HepG2 (cell line): ENCODE measurements at regions not wholly inside any gene's neighbourhood (a gene's known extent, or its start where the extent isn't known, plus 50 kb on each side); places are given as distances from the start of the nearest gene placed in this dataset.
A peak's percentile ranks its signal among the peaks of the same experiment; 100 is the strongest.

Source experiments
- ATAC-seq: fragments of 200-7000 bp; cut with Tn5 transposase; 3 replicates; pipeline ENCODE4 v1.9.1; 2020; ENCODE audit warnings: mild to moderate bottlenecking, moderate library complexity
- BruUV-seq: library from RNA; stranded (reverse); fragments of 400-500 nt; replicated peaks from 2 replicates; lab custom pipeline; 2021; lab: Mats Ljungman, UMichigan
- CTCF ChIA-PET: fragments of 300-600 bp; formaldehyde crosslinking; extraction: SDS; loops from one replicate; lab custom pipeline; 2021; ENCODE audit warnings: low total read pairs, inconsistent platforms, low intra/inter-chr PET ratio; lab: Yijun Ruan, JAX
- POLR2A ChIA-PET: fragments of 350-600 bp; sonication (Branson Sonifier 250); formaldehyde crosslinking; loops from one replicate; lab custom pipeline; 2020; ENCODE audit warnings: antibody characterized with exemption, inconsistent platforms; lab: Yijun Ruan, JAX
- DNase-seq: peaks from one replicate; pipeline ENCODE4 v3.0.0-alpha.2; 2015; ENCODE audit warnings: low spot score
- FAIRE-seq: peaks from 3 replicates; lab custom pipeline; 2011; peaks lifted over from hg19 to GRCh38; lab: Jason Lieb, UNC
- H2AFZ ChIP-seq: one replicate; pipeline ENCODE4 v1.6.1; 2011; ENCODE audit warnings: low read length, inconsistent platforms
- H3K27ac ChIP-seq: fragments of 300-600 bp; 3 replicates; pipeline ENCODE4 v1.8.0; 2011; ENCODE audit warnings: mixed run types, mild to moderate bottlenecking, mixed read lengths, low read length, inconsistent platforms; ENCODE audit not compliant: insufficient read depth; ENCODE audit errors: extremely low read length
- H3K27me3 ChIP-seq, 2 experiments: fragments of 200-600 bp in 1 of 2; 2 replicates in 1 of 2; 3 replicates in 1 of 2; pipeline versions ENCODE4 v1.6.0 to v1.8.0; 2011; ENCODE audit warnings: low read length in 2 of 2, mild to moderate bottlenecking in 2 of 2, moderate library complexity in 2 of 2, inconsistent platforms in 1 of 2; ENCODE audit not compliant: insufficient read depth in 2 of 2, control insufficient read depth in 1 of 2
- H3K36me3 ChIP-seq, 2 experiments: fragments of 200-600 bp in 1 of 2; replicated peaks in 1 of 2; 2 replicates in 1 of 2; 3 replicates in 1 of 2; pipeline versions ENCODE4 v1.5.1 to v1.8.0; 2011; ENCODE audit warnings: low read length in 2 of 2, inconsistent platforms in 1 of 2; ENCODE audit not compliant: insufficient read depth in 2 of 2, control insufficient read depth in 1 of 2
- H3K4me1 ChIP-seq: 2 replicates; pipeline ENCODE4 v1.5.1; 2012; ENCODE audit warnings: low read length, inconsistent platforms; ENCODE audit not compliant: insufficient read depth
- H3K4me2 ChIP-seq: 2 replicates; pipeline ENCODE4 v1.6.0; 2011; ENCODE audit warnings: low read depth, low read length, inconsistent platforms
- H3K4me3 ChIP-seq, 3 experiments: fragments of 200-600 bp in 1 of 3; sonication (generic), shearing (Covaris generic) in 1 of 3; replicated peaks in 1 of 3; 2 replicates each; pipeline ENCODE4 v1.5.1; 2011 to 2016; ENCODE audit warnings: low read length in 3 of 3, inconsistent platforms in 2 of 3, low read depth in 2 of 3, mild to moderate bottlenecking in 2 of 3, control low read depth in 1 of 3, mixed read lengths in 1 of 3; ENCODE audit not compliant: insufficient read depth in 1 of 3
- H3K79me2 ChIP-seq: one replicate; pipeline ENCODE4 v1.6.1; 2011; ENCODE audit warnings: low read length, inconsistent platforms; ENCODE audit not compliant: insufficient read depth
- H3K9ac ChIP-seq: 2 replicates; pipeline ENCODE4 v1.6.0; 2011; ENCODE audit warnings: mild to moderate bottlenecking, low read depth, low read length, inconsistent platforms; ENCODE audit not compliant: insufficient read depth
- H3K9me3 ChIP-seq: 2 replicates; pipeline ENCODE4 v1.5.1; 2012; ENCODE audit warnings: mild to moderate bottlenecking, low read length
- H4K20me1 ChIP-seq: 2 replicates; pipeline ENCODE4 v1.6.0; 2011; ENCODE audit warnings: inconsistent platforms, mild to moderate bottlenecking, low read length, moderate library complexity; ENCODE audit not compliant: insufficient read depth
- FOXJ3 ChIP-seq: sonication (generic); formaldehyde crosslinking; IDR thresholded peaks from 2 replicates; pipeline ENCODE4 v1.4.0; 2020; ENCODE audit warnings: missing genetic modification reagents, mild to moderate bottlenecking, borderline replicate concordance
- FOXP1 ChIP-seq, 2 experiments: fragments of 450-650 bp in 1 of 2; IDR thresholded peaks; 2 replicates each; pipeline ENCODE4 v1.6.1; 2017 to 2018; ENCODE audit warnings: antibody characterized with exemption in 1 of 2
- HOXD1 ChIP-seq: sonication (generic); formaldehyde crosslinking; IDR thresholded peaks from 2 replicates; pipeline ENCODE4 v1.5.0; 2020; ENCODE audit warnings: missing genetic modification reagents
- KLF11 ChIP-seq: IDR thresholded peaks from 2 replicates; pipeline ENCODE4 v1.6.1; 2016; ENCODE audit warnings: missing compliant biosample characterization
- KMT2B ChIP-seq: IDR thresholded peaks from 2 replicates; pipeline ENCODE4 v1.6.1; 2016; ENCODE audit warnings: missing genetic modification reagents, missing compliant biosample characterization
- MXD4 ChIP-seq: IDR thresholded peaks from 2 replicates; pipeline ENCODE4 v1.6.1; 2016; ENCODE audit warnings: mild to moderate bottlenecking, missing biosample characterization, missing genetic modification reagents
- TCF7L2 ChIP-seq: IDR thresholded peaks from 2 replicates; pipeline ENCODE4 v1.6.1; 2011; ENCODE audit warnings: mild to moderate bottlenecking, low read depth, low read length, moderate library complexity
- ZC3H4 ChIP-seq: sonication (generic); formaldehyde crosslinking; IDR thresholded peaks from 2 replicates; pipeline ENCODE4 v1.4.0; 2020; ENCODE audit warnings: missing genetic modification reagents, borderline replicate concordance
- ZNF292 ChIP-seq: sonication (generic); formaldehyde crosslinking; IDR thresholded peaks from 2 replicates; pipeline ENCODE4 v1.8.1; 2022; ENCODE audit warnings: mild to moderate bottlenecking, low read depth, missing genetic modification reagents, borderline replicate concordance
- ZNF713 ChIP-seq: sonication (generic); formaldehyde crosslinking; IDR thresholded peaks from 2 replicates; pipeline ENCODE4 v1.4.0; 2020; ENCODE audit warnings: mild to moderate bottlenecking, missing genetic modification reagents
- in situ Hi-C: cut with HindIII; loops from 2 replicates; pipeline ENCODE4 v1.10.0; 2017; ENCODE audit warnings: low pct_unique_long_range_greater_than_20kb; ENCODE audit not compliant: extremely low pct_ligation_motif_present
- intact Hi-C: fragments of 100-400 bp; cut with micrococcal nuclease; formaldehyde crosslinking; loops from one replicate; pipeline ENCODE4 v1.10.0; 2022; ENCODE audit not compliant: unreplicated experiment
- TF ChIP-seq, protein P1 (sequence below): sonication (generic); formaldehyde crosslinking; IDR thresholded peaks from 2 replicates; pipeline ENCODE4 v1.4.0; 2020; ENCODE audit warnings: missing genetic modification reagents
- TF ChIP-seq, protein P2 (sequence below): IDR thresholded peaks from 2 replicates; pipeline ENCODE4 v1.6.1; 2012; ENCODE audit warnings: low read length, improper control_type of control experiment
- TF ChIP-seq, protein P3 (sequence below): IDR thresholded peaks from 2 replicates; pipeline ENCODE4 v1.6.1; 2018; ENCODE audit warnings: missing genetic modification reagents, mild to moderate bottlenecking, missing compliant biosample characterization
- TF ChIP-seq, protein P4 (sequence below): sonication (generic); formaldehyde crosslinking; IDR thresholded peaks from 2 replicates; pipeline ENCODE4 v1.4.0; 2020; ENCODE audit warnings: low read depth, missing genetic modification reagents

DNA sequence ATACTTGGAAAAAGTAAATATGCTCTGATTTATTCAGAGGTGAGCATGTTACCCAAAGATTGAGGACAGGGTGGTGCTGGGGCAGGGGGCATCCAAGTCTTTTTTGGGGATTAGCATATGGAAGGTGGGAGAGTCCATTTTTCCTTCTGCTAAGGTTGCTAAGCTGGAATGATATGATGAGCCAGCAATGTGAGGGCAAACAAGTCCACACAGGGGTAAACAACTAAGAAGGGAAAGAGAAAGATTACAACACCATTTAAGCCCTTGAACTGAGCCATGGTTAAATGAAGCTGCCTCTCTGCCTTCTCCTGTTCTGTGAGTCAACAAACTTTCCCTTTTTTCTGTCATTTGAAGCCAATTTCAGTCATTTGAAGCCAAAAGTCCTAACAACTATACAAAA is 89.0 kb downstream of the RPL22L1 start:
- H3K4me2 ChIP-seq = no peak overlapping the region
- FAIRE-seq = no peak
- TF ChIP-seq, protein P1, sequence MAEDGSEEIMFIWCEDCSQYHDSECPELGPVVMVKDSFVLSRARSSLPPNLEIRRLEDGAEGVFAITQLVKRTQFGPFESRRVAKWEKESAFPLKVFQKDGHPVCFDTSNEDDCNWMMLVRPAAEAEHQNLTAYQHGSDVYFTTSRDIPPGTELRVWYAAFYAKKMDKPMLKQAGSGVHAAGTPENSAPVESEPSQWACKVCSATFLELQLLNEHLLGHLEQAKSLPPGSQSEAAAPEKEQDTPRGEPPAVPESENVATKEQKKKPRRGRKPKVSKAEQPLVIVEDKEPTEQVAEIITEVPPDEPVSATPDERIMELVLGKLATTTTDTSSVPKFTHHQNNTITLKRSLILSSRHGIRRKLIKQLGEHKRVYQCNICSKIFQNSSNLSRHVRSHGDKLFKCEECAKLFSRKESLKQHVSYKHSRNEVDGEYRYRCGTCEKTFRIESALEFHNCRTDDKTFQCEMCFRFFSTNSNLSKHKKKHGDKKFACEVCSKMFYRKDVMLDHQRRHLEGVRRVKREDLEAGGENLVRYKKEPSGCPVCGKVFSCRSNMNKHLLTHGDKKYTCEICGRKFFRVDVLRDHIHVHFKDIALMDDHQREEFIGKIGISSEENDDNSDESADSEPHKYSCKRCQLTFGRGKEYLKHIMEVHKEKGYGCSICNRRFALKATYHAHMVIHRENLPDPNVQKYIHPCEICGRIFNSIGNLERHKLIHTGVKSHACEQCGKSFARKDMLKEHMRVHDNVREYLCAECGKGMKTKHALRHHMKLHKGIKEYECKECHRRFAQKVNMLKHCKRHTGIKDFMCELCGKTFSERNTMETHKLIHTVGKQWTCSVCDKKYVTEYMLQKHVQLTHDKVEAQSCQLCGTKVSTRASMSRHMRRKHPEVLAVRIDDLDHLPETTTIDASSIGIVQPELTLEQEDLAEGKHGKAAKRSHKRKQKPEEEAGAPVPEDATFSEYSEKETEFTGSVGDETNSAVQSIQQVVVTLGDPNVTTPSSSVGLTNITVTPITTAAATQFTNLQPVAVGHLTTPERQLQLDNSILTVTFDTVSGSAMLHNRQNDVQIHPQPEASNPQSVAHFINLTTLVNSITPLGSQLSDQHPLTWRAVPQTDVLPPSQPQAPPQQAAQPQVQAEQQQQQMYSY (CRISPR knock-in tag) = no peak
- TF ChIP-seq FOXJ3 (CRISPR knock-in tag) = no peak
- TF ChIP-seq MXD4 (CRISPR knock-in tag) = no peak
- no peak for TF ChIP-seq ZNF292 (CRISPR knock-in tag)
- TF ChIP-seq KLF11 (CRISPR knock-in tag) = no peak
- no peak for TF ChIP-seq TCF7L2
- TF ChIP-seq KMT2B = no peak
- no peak for TF ChIP-seq ZNF713
- TF ChIP-seq, protein P2, sequence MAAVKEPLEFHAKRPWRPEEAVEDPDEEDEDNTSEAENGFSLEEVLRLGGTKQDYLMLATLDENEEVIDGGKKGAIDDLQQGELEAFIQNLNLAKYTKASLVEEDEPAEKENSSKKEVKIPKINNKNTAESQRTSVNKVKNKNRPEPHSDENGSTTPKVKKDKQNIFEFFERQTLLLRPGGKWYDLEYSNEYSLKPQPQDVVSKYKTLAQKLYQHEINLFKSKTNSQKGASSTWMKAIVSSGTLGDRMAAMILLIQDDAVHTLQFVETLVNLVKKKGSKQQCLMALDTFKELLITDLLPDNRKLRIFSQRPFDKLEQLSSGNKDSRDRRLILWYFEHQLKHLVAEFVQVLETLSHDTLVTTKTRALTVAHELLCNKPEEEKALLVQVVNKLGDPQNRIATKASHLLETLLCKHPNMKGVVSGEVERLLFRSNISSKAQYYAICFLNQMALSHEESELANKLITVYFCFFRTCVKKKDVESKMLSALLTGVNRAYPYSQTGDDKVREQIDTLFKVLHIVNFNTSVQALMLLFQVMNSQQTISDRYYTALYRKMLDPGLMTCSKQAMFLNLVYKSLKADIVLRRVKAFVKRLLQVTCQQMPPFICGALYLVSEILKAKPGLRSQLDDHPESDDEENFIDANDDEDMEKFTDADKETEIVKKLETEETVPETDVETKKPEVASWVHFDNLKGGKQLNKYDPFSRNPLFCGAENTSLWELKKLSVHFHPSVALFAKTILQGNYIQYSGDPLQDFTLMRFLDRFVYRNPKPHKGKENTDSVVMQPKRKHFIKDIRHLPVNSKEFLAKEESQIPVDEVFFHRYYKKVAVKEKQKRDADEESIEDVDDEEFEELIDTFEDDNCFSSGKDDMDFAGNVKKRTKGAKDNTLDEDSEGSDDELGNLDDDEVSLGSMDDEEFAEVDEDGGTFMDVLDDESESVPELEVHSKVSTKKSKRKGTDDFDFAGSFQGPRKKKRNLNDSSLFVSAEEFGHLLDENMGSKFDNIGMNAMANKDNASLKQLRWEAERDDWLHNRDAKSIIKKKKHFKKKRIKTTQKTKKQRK = no peak
- TF ChIP-seq, protein P3, sequence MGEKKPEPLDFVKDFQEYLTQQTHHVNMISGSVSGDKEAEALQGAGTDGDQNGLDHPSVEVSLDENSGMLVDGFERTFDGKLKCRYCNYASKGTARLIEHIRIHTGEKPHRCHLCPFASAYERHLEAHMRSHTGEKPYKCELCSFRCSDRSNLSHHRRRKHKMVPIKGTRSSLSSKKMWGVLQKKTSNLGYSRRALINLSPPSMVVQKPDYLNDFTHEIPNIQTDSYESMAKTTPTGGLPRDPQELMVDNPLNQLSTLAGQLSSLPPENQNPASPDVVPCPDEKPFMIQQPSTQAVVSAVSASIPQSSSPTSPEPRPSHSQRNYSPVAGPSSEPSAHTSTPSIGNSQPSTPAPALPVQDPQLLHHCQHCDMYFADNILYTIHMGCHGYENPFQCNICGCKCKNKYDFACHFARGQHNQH = no peak
- no peak for TF ChIP-seq FOXP1 (IDR thresholded peaks at IDR 0.05)
- TF ChIP-seq FOXP1 (CRISPR knock-in tag; IDR thresholded peaks at IDR 0.05) = peak; percentile 50; the same call in 1 of the 2 replicates
- TF ChIP-seq, protein P4, sequence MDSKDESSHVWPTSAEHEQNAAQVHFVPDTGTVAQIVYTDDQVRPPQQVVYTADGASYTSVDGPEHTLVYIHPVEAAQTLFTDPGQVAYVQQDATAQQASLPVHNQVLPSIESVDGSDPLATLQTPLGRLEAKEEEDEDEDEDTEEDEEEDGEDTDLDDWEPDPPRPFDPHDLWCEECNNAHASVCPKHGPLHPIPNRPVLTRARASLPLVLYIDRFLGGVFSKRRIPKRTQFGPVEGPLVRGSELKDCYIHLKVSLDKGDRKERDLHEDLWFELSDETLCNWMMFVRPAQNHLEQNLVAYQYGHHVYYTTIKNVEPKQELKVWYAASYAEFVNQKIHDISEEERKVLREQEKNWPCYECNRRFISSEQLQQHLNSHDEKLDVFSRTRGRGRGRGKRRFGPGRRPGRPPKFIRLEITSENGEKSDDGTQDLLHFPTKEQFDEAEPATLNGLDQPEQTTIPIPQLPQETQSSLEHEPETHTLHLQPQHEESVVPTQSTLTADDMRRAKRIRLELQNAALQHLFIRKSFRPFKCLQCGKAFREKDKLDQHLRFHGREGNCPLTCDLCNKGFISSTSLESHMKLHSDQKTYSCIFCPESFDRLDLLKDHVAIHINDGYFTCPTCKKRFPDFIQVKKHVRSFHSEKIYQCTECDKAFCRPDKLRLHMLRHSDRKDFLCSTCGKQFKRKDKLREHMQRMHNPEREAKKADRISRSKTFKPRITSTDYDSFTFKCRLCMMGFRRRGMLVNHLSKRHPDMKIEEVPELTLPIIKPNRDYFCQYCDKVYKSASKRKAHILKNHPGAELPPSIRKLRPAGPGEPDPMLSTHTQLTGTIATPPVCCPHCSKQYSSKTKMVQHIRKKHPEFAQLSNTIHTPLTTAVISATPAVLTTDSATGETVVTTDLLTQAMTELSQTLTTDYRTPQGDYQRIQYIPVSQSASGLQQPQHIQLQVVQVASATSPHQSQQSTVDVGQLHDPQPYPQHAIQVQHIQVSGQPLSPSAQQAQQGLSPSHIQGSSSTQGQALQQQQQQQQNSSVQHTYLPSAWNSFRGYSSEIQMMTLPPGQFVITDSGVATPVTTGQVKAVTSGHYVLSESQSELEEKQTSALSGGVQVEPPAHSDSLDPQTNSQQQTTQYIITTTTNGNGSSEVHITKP (CRISPR knock-in tag) = peak; percentile 62; the same call in 1 of the 2 replicates
- no peak for TF ChIP-seq ZC3H4
- TF ChIP-seq HOXD1 (CRISPR knock-in tag) = no peak

More for the DNA sequence above, 89.0 kb downstream of the RPL22L1 start:
- Histone ChIP-seq H3K27ac (no peak overlapping the region), H3K4me3 (no peak overlapping the region), H3K79me2 (no peaks in the 10 kb centered on the region), H3K36me3 (no peaks in the 10 kb centered on the region), H3K4me1 (no peaks in the 10 kb centered on the region), H4K20me1 (no peaks in the 10 kb centered on the region), H3K9ac (no peak overlapping the region), H3K27me3 (no peaks in the 10 kb centered on the region), H3K9me3 (no peaks in the 10 kb centered on the region), H2AFZ (no peak overlapping the region)
- ATAC-seq = peak; percentile 80
- no peak for DNase-seq
- intact Hi-C loops (no loop called here), in situ Hi-C loops (no loop called here)
- POLR2A ChIA-PET = no interaction called here
- CTCF ChIA-PET = no interaction called here
- no TSS peak for BruUV-seq
